DMS153 treated with DMSO at 0.1 percent for 48 hours (cell line): ENCODE measurements at regions not wholly inside any gene's neighbourhood (a gene's known extent, or its start where the extent isn't known, plus 50 kb on each side); places are given as distances from the start of the nearest gene placed in this dataset.
"Not testable (repeated sequence)": the region's sequence is repeated elsewhere in the genome, so short reads cannot be mapped to it uniquely, and the experiment has no call there.

ENCODE experiments used
- DNase-seq: peaks from one replicate; lab custom pipeline; 2025; ENCODE audit not compliant: unreplicated experiment; lab: John Stamatoyannopoulos, UW

DNA sequence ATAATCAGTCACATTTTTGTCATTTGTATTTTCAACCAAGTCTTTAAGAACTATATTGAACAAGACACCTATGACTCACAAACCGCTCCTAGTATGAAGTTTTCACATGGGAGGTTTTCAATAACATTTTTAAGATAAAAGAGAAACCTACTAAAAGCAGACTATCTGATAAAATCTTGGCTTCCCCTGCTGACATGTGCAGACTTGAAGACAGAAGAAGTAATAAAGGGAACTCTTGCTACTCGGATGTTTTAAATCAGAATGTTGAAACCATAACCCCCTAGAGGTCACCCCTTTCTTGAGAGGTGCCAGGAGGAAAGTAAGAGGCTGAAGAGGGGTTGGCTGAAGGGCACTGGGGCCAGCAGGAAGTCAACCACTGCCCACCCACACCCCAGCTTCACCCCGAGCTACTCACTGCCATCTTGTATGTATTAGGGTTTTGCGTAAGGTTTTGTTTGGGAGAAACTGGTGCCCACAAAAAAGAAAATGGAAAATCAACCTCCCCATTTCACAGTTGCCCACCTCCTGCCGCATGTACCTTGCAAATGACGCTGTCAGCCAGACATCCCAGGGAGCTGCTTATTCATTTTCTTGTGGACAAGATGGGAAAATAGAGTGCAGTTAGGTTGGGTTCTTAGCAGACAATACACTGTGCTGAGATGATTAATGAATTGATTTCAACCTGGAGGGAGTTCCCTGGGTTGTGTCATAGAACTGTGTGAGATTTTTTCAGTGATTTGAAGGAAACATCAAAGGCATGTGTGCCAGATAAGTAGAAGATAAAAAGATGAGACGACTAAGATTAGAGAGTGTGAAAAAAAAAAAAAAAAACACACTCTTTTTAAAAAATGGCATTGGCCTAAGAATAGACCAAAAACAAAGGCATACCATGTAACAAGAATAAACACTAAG is 83.2 kb upstream of the TAB2 start:
- DNase-seq = no peak

DNA sequence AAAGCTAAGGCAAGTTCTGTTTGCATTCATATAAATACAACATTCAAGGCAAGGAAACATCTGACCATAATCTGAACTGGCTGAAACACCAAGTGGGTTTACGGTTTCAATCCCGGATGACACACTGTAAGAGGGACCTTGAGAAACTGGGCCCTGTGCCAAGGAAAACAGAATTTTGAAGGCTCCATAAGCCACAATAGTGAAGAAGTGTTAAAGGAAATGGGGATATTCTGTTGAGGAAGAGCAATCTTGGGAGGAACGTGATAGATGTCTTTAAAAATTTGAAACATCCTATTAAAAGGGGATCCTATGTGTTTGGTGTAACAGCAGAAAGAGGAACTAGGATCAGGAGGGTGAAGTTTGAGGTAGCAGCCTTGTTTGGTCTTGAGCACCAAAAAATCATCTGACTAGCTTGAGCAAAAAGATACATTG is 82.4 kb upstream of the TAB2 start:
- DNase-seq = peak; percentile 56

DNA sequence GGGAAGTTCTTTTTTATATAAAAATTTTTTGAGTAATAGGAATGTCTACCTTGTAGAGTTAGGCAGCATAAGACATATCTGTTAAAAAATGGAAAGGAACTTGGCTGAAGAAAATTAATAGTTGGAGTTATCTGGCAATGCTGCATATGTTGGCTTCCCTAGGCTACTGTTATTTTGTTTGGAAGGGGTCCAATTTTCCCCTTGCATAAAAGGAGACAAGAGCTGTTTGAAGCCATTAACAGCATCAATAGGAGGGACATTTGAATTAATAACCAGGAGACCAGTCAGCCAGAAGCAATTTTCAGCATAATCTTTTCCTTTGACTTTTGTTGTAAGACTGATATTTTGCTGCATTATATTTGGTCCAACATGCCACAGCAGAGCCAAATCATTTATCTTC is 80.9 kb upstream of the TAB2 start:
- DNase-seq = peak; percentile 42

DNA sequence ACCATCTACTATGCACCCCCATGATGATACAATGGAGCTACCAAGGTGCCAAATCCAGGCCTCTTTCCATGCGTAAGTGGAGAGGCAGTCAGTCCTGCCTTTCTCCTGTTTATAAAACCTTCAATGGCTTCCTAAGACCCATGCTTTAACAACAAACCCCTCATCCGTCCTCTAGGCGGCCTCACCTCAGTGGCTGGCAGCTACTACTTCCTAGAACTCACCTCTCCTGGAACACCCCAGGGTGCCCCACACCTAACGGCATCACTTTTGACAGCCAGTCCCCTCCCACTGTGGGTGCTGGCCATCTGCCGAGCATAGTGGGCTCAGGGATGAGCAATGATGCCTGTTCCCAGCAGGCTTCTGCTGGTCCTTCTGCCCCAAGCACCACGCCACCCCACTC is 80.0 kb upstream of the TAB2 start:
- no peak for DNase-seq

DNA sequence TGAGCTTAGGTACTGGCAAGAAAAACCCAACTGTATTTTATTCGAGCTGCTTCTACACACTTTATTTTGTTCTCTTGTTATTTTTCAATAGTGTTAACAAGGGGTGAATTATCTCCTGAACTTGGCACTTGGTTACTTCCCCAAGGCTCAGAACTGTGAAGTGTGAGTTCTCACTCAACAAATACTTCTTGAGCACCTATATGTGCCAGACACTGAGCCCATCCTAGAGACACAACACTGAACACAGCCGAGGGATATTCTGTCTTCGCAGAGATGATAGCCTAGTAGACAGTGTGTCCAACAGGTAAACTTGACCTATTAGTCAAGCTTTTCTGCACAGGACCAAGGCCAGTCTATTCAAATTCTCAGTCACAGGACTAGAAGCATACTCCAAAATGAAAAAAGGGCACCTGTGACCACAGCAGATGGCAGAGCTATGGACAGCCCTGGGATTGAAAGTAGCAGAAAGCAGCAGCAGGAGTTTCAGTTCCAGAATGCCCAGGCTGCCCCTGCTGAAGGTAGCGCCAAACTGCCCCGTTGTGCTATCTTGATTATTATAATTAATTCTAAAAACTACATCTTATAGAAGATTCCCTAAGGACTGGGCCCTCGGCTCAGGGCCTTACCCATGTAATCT is 77.8 kb upstream of the TAB2 start:
- DNase-seq = no peak

DNA sequence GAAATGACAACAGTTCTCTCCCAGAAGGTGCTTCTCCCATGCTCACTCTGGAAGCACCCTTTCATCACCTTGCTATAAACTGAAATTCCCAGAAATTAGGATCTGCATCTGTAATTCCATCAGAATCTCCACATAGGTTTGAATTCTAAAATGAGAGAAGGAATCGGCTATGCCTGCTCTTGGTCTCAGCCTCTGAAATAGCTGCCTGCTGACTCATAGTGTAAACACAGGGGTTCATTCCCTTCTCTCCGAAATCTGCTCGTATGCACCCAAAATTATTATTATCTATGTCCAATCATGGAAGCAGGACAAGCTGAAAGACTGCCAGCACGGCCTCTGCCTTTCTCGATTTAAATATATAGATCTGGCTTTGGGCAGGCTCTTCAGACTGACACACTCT is 74.6 kb upstream of the TAB2 start:
- no peak for DNase-seq

DNA sequence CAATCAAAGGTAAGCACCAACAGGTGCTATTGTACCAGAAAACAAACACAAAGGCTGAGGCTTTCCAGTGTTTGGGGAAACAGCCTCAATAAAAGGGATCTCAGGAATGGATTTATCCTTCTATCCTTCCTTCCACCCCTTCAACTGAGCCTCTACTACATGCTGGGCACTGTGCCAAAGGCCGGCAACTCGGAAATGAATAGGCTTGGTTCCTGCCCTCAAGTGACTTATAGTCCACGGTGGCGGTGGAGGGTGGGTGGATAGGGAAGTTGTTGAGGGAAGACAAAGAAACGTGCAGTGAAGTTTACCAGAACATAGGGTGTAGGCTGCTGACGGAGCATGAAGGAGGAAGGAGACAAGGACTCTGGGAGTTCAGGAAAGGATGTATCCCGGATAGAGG is 73.4 kb upstream of the TAB2 start:
- DNase-seq = no peak

DNA sequence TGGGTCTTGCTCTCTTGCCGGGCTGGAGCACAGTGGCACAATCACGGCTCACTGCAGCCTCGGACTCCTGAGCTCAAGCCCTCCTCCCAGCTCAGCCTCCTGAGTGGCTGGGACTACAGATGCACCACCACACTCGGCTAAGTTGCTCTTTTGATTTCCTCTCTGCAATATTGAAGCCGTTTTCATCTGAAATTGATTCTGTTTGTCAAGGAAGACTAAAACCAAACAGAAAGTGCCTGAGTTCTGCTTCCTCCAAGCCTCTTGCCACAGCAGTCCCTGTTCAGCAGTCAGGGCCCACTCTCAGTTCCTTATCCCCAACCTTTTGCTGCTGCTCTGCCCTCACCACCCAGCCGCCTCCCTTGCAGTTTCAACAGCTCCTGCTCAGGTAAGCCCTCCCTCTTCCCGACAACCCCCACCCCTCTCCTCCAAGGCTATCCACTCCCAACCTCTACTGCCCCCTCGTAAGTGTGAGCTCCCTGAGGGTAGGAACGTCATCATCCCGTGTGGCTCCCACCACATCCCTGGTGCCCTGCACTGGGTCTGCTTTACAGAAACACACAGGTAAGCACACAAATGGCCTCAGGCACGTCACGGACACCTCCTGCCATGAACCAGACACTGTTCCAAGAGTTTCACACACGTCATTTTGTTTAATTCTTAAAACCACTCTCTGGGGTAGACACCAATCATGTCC is 70.7 kb upstream of the TAB2 start:
- no peak for DNase-seq

DNA sequence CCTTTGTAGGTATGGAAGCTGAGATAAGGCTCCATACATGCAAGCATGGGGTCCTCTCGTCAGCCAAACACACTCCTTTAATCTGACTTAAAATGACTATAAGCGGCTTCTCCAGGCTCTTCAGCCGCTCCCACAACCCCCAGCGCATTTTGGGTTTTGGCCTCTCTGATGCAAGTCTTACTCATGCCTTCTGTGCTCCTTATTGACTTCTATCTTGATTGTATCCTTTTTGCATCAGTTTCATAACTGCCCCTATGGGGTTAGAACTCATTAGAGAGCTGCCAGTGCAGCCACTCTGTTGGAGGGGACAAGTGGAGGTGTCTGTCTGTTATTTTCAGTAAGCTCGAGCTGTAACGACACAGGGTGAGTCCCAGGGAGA is 70.1 kb upstream of the TAB2 start:
- no peak for DNase-seq

DNA sequence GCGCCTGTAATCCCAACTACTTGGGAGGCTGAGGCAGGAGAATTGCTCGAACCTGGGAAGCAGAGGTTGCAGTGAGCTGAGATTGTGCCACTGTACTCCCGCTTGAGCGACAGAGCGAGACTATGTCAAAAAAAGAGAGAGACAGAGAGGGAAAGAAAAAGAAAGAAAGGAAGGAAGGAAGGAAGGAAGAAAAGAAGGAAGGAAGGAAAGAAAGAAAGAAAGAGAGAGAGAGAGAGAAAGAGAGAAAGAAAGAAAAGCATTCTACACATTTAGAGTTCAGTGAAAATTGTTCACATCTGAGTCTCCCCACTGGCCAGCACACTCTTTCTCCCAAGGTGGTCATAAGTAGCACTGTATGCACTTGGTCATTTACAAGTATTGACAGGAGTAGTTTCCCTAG is 69.2 kb upstream of the TAB2 start:
- not testable (repeated sequence) for DNase-seq

DNA sequence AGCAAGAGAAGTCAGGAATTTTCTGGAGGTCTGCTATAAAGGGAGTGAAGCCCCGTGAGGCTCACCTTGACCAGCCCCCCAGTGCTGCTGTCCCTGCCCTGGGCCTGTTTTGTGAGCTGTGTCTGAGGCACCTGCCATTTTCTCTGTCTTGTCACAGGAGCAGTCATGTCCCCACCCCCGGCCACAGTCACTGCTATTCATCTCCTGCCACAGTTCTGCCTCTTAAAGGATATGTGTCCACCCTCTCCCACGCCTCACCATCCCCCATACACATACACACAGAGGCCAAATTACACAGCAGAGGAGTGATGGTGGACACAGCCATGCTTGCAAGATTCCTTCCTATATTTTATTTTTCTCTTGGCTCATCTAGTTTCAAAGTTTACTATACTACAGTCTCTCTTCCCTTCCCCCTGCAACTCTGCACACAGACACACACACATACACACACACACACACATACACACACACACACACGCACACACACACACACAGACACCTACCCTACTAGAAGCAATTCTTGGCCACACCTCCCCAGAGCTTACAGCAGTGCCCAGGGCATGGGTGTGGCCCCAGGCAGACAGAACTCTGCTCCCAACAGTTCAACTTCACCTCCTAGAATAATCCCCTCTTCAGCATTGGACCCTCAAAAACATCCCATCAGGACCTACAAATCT is 68.7 kb upstream of the TAB2 start:
- DNase-seq = no peak

DNA sequence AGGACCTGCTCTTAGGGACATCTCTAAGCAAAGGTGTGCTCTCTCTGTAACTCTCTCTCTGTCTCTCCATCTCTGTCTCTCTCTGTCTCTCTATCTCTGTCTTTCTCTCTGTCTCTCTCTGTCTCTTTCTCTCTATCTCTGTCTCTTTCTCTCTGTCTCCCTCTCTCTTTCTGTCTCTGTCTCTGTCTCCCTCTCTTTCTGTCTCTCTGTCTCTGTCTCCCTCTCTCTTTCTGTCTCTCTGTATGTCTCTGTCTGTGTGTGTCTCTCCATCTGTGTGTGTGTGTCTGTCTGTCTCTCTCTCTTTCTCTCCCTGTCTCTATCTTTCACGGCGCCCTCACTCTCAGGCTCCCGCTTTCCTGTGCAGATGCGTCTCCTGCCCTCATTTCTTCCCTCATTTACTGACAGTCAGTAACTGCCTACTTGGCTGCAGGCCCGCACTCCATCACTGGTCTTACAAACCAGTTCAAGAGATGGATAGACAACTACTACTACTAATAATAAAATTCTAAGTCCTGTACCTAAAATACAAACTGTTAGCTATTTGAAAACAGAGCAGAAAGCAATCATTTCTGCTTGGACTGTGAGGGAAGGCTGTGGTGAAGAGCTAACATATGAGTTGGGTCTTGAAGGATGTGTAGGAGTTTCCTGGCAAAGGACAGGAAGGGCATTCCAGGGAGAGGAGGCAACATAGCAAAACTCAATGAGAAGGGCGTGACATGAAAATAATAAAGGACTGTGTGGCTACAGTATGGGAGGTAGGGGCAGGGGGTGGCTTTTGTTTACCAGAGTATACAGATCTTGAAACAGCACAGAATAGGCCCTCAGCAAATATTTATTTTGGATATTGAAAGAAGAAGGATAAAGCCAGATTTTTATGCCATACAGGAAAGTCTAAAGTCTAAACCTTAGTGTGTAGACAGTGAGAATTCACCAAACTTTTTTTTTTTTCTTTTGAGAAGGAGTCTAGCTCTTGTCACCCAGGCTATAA is 67.8 kb upstream of the TAB2 start:
- no peak for DNase-seq

DNA sequence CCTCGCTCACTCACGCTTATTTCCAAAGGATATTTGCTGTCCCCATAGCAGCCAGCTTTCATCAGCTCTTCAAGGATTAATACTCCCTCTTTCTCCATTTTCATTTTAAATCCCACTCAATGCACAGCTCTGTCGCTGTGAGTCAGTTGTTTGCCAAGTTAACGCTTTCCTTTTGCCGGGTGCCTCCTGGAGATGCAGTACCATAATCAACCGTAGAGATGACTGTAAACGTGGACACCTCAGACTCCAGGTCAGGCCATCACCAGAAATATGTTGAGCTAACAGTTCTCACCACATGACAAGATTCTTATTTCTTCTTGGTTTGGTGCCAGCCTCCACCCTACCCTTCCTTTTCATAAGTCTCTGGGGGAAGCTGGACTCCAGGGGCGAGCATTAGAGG is 66.6 kb upstream of the TAB2 start:
- DNase-seq = no peak

DNA sequence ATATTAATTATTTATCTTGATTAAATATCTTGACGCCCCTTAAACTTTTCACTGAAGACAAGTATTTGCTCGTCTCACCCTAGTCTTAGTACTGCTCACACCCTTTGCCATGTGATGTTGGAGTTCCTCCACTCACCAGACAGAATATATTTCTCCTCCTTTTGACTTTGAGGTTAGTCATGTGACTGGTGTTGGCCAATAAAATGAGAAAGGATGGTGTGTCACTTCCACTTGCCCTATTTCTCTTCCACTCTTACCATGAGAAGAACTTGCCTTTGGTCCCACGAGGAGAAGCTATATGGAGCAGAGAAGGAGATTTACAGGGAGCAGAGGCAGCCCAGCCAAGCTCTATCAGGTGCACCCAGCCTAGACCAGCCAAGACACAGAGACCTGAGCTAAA is 64.9 kb upstream of the TAB2 start:
- no peak for DNase-seq

DNA sequence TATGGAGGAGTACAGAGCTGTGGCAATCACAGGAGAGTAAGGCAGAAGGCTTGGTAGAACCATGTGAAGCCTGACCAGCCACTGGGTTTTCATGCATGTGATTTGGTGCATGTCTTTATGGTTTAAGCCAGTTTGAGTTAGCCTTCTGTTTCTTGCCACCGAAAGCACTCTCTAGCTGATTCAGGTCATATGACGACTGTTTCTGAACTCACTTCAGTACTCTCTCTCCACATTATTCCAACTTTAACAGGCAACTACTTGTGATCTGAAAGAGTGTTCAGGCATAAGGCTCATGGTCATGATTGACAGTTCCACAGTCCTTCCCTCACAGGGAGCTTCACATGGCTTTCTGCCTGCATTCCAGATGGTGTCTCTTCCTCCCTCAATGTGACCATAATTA is 63.3 kb upstream of the TAB2 start:
- DNase-seq = no peak

DNA sequence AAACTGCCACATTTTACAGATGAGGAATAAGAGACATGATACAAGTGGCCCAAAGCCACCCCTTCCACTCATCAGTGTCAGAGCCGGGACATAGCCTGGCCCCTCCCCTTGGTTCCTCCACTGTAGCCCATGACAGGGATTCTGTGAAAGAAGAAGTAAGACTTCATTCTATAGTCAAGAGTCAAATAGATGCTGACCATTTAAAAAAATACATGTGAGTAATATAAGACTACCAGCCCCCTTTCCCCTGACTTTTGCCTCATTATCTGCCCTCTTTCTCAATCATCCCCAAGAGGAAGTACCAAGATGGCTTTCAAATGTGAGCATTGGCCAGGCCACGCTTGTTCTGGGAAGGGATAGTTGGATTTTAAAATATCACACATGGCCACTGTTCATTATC is 57.8 kb upstream of the TAB2 start:
- DNase-seq = no peak

DNA sequence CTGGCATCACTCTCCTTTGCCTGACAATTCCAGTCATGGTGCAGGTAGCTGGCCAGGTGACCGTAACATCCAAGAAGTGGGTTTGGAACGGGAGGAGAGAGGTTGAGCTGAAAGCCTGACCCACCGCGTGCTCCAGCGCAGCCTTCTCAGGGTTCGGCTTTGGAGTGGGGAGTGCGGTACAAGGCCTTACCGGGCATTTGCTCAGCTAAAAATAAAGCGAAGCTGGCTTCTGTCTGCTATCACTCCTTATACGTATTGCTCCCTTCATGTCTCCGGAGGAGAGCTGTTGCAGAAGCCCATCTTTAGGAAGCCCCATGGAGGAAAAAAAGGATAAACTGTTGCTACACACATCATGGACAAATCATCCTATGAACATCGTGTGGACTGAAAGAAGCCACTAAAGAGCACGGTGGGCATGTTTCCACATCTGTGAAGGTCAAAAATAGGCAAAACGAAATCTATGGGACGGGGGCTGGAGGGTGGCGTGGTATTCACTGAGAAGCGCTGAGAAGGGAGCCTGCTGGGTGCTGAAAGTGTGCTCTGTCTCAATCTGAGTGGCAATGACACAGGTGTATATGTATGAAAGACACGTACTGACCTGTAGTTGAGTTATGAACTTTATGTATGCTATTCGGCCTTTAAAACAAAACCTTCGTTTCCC is 57.2 kb upstream of the TAB2 start:
- DNase-seq = no peak

DNA sequence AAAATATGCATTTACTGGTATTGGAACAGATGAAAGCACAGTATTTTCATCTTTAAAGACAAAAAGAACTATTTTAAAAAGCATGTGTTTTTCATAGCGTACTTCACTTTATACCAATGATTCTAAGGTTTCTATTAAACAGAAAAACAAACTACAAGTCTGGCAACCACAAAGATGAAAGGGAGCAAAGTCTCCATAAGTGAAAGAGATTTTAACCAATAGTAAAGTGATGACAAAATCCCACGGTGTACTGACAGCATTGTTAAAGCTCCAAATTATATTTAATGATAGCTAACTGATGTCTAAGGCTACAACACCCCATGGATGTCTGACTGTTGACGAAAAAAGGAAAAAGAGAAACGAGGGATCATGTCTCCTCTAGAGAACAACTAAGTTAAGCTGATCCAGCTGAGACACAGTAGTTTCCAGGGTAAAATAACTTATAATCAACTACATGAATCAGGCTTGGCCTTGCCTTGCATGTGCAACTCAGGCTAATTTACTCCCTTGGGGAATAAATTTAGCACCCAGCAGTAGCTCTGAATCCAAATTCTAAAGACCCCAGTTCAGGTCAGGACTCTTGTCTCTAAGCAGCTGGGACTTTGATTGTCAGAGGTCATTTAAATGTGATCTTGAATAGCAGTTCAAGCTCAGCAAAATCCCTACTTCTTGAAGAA is 56.0 kb upstream of the TAB2 start:
- no peak for DNase-seq

DNA sequence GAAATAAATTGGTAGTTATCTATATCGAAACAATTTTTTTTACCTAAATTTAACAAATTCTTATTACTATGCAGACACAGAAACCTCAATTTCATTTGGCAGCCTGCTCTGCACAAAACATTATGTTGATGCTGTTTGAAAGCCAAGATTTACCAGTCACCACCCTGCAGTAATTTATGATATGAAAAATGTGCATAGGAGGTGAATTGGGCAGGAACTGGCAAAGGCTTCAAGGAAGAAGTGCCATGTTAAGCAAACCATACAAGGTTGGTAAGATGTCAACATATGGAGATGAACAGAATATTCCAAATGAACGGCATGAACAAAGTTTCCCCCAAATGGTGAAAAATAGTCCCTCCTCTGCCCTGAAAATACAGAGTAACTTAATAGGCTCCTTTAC is 54.2 kb upstream of the TAB2 start:
- DNase-seq = no peak
